ENCODE measurements at regions not wholly inside any gene's neighbourhood (a gene's known extent, or its start where the extent isn't known, plus 50 kb on each side); places are given as distances from the start of the nearest gene placed in this dataset.

- Histone ChIP-seq H3K9me3 (ENCODE audit: insufficient read depth, low read length) (no peaks in the 10 kb centered on the region), H3K4me3 (ENCODE audit: insufficient read length, low read depth) (no peak overlapping the region), H3K9ac (ENCODE audit: insufficient read length, low read depth) (no peak overlapping the region), H3K36me3 (ENCODE audit: insufficient read depth, insufficient read length, low read length) (no peaks in the 10 kb centered on the region), H3K4me1 (ENCODE audit: insufficient read depth, insufficient read length) (no peaks in the 10 kb centered on the region), H3K27me3 (ENCODE audit: insufficient read depth, insufficient read length) (no peaks in the 10 kb centered on the region)
- DNase-seq (ENCODE audit: low read depth, low spot score), result no peak
- no peak for TF ChIP-seq ZNF274 (IDR thresholded peaks at IDR 0.05; ENCODE audit: low read depth, low read length)
- TF ChIP-seq SUZ12 (IDR thresholded peaks at IDR 0.05; ENCODE audit: extremely low read depth, insufficient read depth, insufficient read length), result no peak
- no peak for TF ChIP-seq YY1 (IDR thresholded peaks at IDR 0.05; ENCODE audit: insufficient read depth, insufficient read length)
These were observed 94.8 kb upstream of the DCLK2 start for GRCh38 chr4:149983401-149983800.

GRCh38 chr4:149983931-149984330 is 94.3 kb upstream of the DCLK2 start:
- TF ChIP-seq ZNF274 (IDR thresholded peaks at IDR 0.05; ENCODE audit: low read depth, low read length), result no peak
- no peak for TF ChIP-seq YY1 (IDR thresholded peaks at IDR 0.05; ENCODE audit: insufficient read depth, insufficient read length)
- TF ChIP-seq SUZ12 (IDR thresholded peaks at IDR 0.05; ENCODE audit: extremely low read depth, insufficient read depth, insufficient read length), result no peak
- Histone ChIP-seq H3K27me3 (ENCODE audit: insufficient read depth, insufficient read length) (no peaks in the 10 kb centered on the region), H3K9ac (ENCODE audit: insufficient read length, low read depth) (no peak overlapping the region), H3K9me3 (ENCODE audit: insufficient read depth, low read length) (no peaks in the 10 kb centered on the region), H3K4me1 (ENCODE audit: insufficient read depth, insufficient read length) (no peaks in the 10 kb centered on the region), H3K36me3 (ENCODE audit: insufficient read depth, insufficient read length, low read length) (no peaks in the 10 kb centered on the region), H3K4me3 (ENCODE audit: insufficient read length, low read depth) (no peak overlapping the region)
- DNase-seq (ENCODE audit: low read depth, low spot score), result no peak

- Histone ChIP-seq H3K9me3 (ENCODE audit: insufficient read depth, low read length) (no peaks in the 10 kb centered on the region), H3K27me3 (ENCODE audit: insufficient read depth, insufficient read length) (no peaks in the 10 kb centered on the region), H3K36me3 (ENCODE audit: insufficient read depth, insufficient read length, low read length) (no peaks in the 10 kb centered on the region), H3K9ac (ENCODE audit: insufficient read length, low read depth) (no peak overlapping the region), H3K4me1 (ENCODE audit: insufficient read depth, insufficient read length) (no peaks in the 10 kb centered on the region), H3K4me3 (ENCODE audit: insufficient read length, low read depth) (no peak overlapping the region)
- TF ChIP-seq ZNF274 (IDR thresholded peaks at IDR 0.05; ENCODE audit: low read depth, low read length) (no peak), SUZ12 (IDR thresholded peaks at IDR 0.05; ENCODE audit: extremely low read depth, insufficient read depth, insufficient read length) (no peak), YY1 (IDR thresholded peaks at IDR 0.05; ENCODE audit: insufficient read depth, insufficient read length) (no peak)
- DNase-seq (ENCODE audit: low read depth, low spot score), result no peak
These were observed 92.3 kb upstream of the DCLK2 start for GRCh38 chr4:149985981-149986380.

GRCh38 chr4:149986917-149987316 is 91.3 kb upstream of the DCLK2 start:
- no peak for DNase-seq (ENCODE audit: low read depth, low spot score)
- Histone ChIP-seq H3K4me1 (ENCODE audit: insufficient read depth, insufficient read length) (no peaks in the 10 kb centered on the region), H3K9me3 (ENCODE audit: insufficient read depth, low read length) (no peaks in the 10 kb centered on the region), H3K36me3 (ENCODE audit: insufficient read depth, insufficient read length, low read length) (no peaks in the 10 kb centered on the region), H3K27me3 (ENCODE audit: insufficient read depth, insufficient read length) (no peaks in the 10 kb centered on the region), H3K9ac (ENCODE audit: insufficient read length, low read depth) (no peak overlapping the region), H3K4me3 (ENCODE audit: insufficient read length, low read depth) (no peak overlapping the region)
- no peak for TF ChIP-seq ZNF274 (IDR thresholded peaks at IDR 0.05; ENCODE audit: low read depth, low read length)
- no peak for TF ChIP-seq YY1 (IDR thresholded peaks at IDR 0.05; ENCODE audit: insufficient read depth, insufficient read length)
- no peak for TF ChIP-seq SUZ12 (IDR thresholded peaks at IDR 0.05; ENCODE audit: extremely low read depth, insufficient read depth, insufficient read length)

- TF ChIP-seq ZNF274 (IDR thresholded peaks at IDR 0.05; ENCODE audit: low read depth, low read length) (no peak), SUZ12 (IDR thresholded peaks at IDR 0.05; ENCODE audit: extremely low read depth, insufficient read depth, insufficient read length) (no peak), YY1 (IDR thresholded peaks at IDR 0.05; ENCODE audit: insufficient read depth, insufficient read length) (no peak)
- H3K9ac ChIP-seq (ENCODE audit: insufficient read length, low read depth), result no peak overlapping the region
- no peaks in the 10 kb centered on the region for H3K9me3 ChIP-seq (ENCODE audit: insufficient read depth, low read length)
- H3K4me1 ChIP-seq (ENCODE audit: insufficient read depth, insufficient read length), result no peaks in the 10 kb centered on the region
- H3K4me3 ChIP-seq (ENCODE audit: insufficient read length, low read depth), result no peak overlapping the region
- no peak for DNase-seq (ENCODE audit: low read depth, low spot score)
- H3K27me3 ChIP-seq (ENCODE audit: insufficient read depth, insufficient read length), result no peaks in the 10 kb centered on the region
- H3K36me3 ChIP-seq (ENCODE audit: insufficient read depth, insufficient read length, low read length), result no peaks in the 10 kb centered on the region
These were observed 90.7 kb upstream of the DCLK2 start for GRCh38 chr4:149987330-149988086.

GRCh38 chr4:149988087-149988410 is 90.2 kb upstream of the DCLK2 start:
- H3K27me3 ChIP-seq (ENCODE audit: insufficient read depth, insufficient read length), result no peaks in the 10 kb centered on the region
- no peak for DNase-seq (ENCODE audit: low read depth, low spot score)
- H3K9ac ChIP-seq (ENCODE audit: insufficient read length, low read depth), result no peak overlapping the region
- no peaks in the 10 kb centered on the region for H3K9me3 ChIP-seq (ENCODE audit: insufficient read depth, low read length)
- no peaks in the 10 kb centered on the region for H3K36me3 ChIP-seq (ENCODE audit: insufficient read depth, insufficient read length, low read length)
- H3K4me1 ChIP-seq (ENCODE audit: insufficient read depth, insufficient read length), result no peaks in the 10 kb centered on the region
- H3K4me3 ChIP-seq (ENCODE audit: insufficient read length, low read depth), result no peak overlapping the region
- TF ChIP-seq YY1 (IDR thresholded peaks at IDR 0.05; ENCODE audit: insufficient read depth, insufficient read length) (no peak), ZNF274 (IDR thresholded peaks at IDR 0.05; ENCODE audit: low read depth, low read length) (no peak), SUZ12 (IDR thresholded peaks at IDR 0.05; ENCODE audit: extremely low read depth, insufficient read depth, insufficient read length) (no peak)

GRCh38 chr4:149993030-149993429 is 85.2 kb upstream of the DCLK2 start:
- Histone ChIP-seq H3K27me3 (ENCODE audit: insufficient read depth, insufficient read length) (no peaks in the 10 kb centered on the region), H3K9ac (ENCODE audit: insufficient read length, low read depth) (no peak overlapping the region), H3K4me3 (ENCODE audit: insufficient read length, low read depth) (no peak overlapping the region), H3K4me1 (ENCODE audit: insufficient read depth, insufficient read length) (no peaks in the 10 kb centered on the region), H3K36me3 (ENCODE audit: insufficient read depth, insufficient read length, low read length) (no peaks in the 10 kb centered on the region), H3K9me3 (ENCODE audit: insufficient read depth, low read length) (no peaks in the 10 kb centered on the region)
- no peak for TF ChIP-seq ZNF274 (IDR thresholded peaks at IDR 0.05; ENCODE audit: low read depth, low read length)
- no peak for TF ChIP-seq YY1 (IDR thresholded peaks at IDR 0.05; ENCODE audit: insufficient read depth, insufficient read length)
- no peak for TF ChIP-seq SUZ12 (IDR thresholded peaks at IDR 0.05; ENCODE audit: extremely low read depth, insufficient read depth, insufficient read length)
- no peak for DNase-seq (ENCODE audit: low read depth, low spot score)
